ENCODE measurements at regions not wholly inside any gene's neighbourhood (a gene's known extent, or its start where the extent isn't known, plus 50 kb on each side); places are given as distances from the start of the nearest gene placed in this dataset.
"Not testable (repeated sequence)": the region's sequence is repeated elsewhere in the genome, so short reads cannot be mapped to it uniquely, and the experiment has no call there.

- H3K27ac Mint-ChIP-seq; intact Hi-C loops (cut with DNase I, micrococcal nuclease); CTCF ChIA-PET; H3K4me1 Mint-ChIP-seq; H3K27me3 Mint-ChIP-seq; DNase-seq; ATAC-seq; POLR2A ChIA-PET; H3K4me3 Mint-ChIP-seq: not testable (repeated sequence)
- peaks cover 77% of the 10 kb centered on the region for H3K36me3 Mint-ChIP-seq (ENCODE audit: low read depth)
- peaks cover 94% of the 10 kb centered on the region for H3K9me3 Mint-ChIP-seq (ENCODE audit: low read depth)
Measured at GRCh38 chr2:89801207-89801606, 1109.7 kb downstream of the RPIA start.

GRCh38 chr2:89806363-89806762 lies 1114.9 kb downstream of the RPIA start:
- POLR2A ChIA-PET; DNase-seq; H3K4me3 Mint-ChIP-seq; H3K4me1 Mint-ChIP-seq; H3K27ac Mint-ChIP-seq; CTCF ChIA-PET; ATAC-seq; intact Hi-C loops (cut with DNase I, micrococcal nuclease); H3K27me3 Mint-ChIP-seq: not testable (repeated sequence)
- peaks cover 84% of the 10 kb centered on the region for H3K9me3 Mint-ChIP-seq (ENCODE audit: low read depth)
- peaks cover 50% of the 10 kb centered on the region for H3K36me3 Mint-ChIP-seq (ENCODE audit: low read depth)

- H3K36me3 Mint-ChIP-seq (ENCODE audit: low read depth) = peaks cover 59% of the 10 kb centered on the region
- DNase-seq = no peak
- intact Hi-C loops (cut with DNase I, micrococcal nuclease) = no loop called here
- CTCF ChIA-PET = no interaction called here
- no peak overlapping the region for H3K4me3 Mint-ChIP-seq
- H3K27ac Mint-ChIP-seq = no peak overlapping the region
- POLR2A ChIA-PET = no interaction called here
- no peaks in the 10 kb centered on the region for H3K4me1 Mint-ChIP-seq
- peaks cover 88% of the 10 kb centered on the region for H3K9me3 Mint-ChIP-seq (ENCODE audit: low read depth)
- no peaks in the 10 kb centered on the region for H3K27me3 Mint-ChIP-seq
- ATAC-seq = no peak
Measured at GRCh38 chr2:89811295-89811694, 1119.8 kb downstream of the RPIA start.

DNA sequence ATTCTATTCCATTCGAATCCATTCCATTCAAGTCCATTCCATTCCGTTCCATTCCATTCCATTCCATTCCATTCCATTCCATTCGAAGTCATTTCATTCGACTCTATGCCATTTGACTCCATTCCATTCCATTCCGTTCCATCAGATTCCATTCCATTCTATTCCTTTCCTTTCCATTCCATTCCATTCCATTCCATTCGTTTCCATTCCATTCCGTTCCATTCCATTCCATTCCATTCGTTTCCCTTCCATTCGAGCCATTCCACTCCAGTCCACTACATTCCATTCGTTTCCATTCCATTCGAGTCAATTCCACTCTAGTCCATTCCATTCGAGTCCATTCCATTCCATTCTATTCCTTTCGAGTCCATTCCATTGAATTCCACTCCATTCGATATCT lies 1120.4 kb downstream of the RPIA start:
- H3K4me3 Mint-ChIP-seq; ATAC-seq; CTCF ChIA-PET; H3K27me3 Mint-ChIP-seq; intact Hi-C loops (cut with DNase I, micrococcal nuclease); DNase-seq; H3K4me1 Mint-ChIP-seq; H3K27ac Mint-ChIP-seq; POLR2A ChIA-PET: not testable (repeated sequence)
- Mint-ChIP-seq H3K9me3 (ENCODE audit: low read depth) (peaks cover 89% of the 10 kb centered on the region), H3K36me3 (ENCODE audit: low read depth) (peaks cover 64% of the 10 kb centered on the region)

DNA sequence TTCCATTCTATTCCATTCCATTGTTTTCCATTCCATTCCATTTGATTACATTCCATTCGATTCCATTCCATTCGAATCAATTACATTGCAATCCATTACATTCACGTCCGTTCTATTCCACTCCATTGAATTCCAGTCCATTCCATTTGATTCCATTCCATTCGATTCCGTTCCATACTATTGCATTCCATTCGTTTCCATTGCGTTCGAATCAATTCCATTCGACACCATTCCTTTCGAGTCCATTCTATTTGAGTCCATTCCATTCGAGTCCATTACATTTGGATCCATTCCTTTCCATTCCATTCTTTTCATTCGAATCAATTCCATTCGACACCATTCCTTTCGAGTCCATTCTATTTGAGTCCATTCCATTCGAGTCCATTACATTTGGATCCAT lies 1122.9 kb downstream of the RPIA start:
- CTCF ChIA-PET, H3K4me3 Mint-ChIP-seq, POLR2A ChIA-PET, H3K4me1 Mint-ChIP-seq, H3K27ac Mint-ChIP-seq, DNase-seq, H3K27me3 Mint-ChIP-seq, ATAC-seq: not testable (repeated sequence)
- H3K9me3 Mint-ChIP-seq (ENCODE audit: low read depth) = peaks cover 97% of the 10 kb centered on the region
- peaks cover 76% of the 10 kb centered on the region for H3K36me3 Mint-ChIP-seq (ENCODE audit: low read depth)
- intact Hi-C loops (cut with DNase I, micrococcal nuclease) = loop anchor here in 1 of 2 experiments (2.0 kb wide), 1 partner anchor 18 kb away; no protein-coding TSS in a partner anchor

DNA sequence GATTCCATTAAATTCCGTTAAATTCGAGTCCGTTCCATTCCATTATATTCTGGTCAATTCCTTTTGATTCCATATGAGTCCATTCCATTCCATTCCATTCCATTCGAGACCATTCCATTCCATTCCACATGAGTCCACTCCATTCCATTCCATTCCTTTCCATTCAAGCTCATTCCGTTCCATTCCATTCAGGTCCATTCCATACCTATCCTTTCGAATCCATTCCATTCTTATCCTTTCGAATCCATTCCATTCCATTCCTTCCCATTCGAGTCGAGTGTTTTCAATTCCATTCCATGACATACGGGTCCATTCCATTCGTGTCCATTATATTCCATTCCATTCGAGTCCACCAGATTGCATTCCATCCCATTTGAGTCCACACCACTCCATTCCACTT lies 1127.4 kb downstream of the RPIA start:
- Mint-ChIP-seq H3K9me3 (ENCODE audit: low read depth) (peaks cover 99% of the 10 kb centered on the region), H3K36me3 (ENCODE audit: low read depth) (peaks cover 71% of the 10 kb centered on the region), H3K4me3 (no peak overlapping the region), H3K4me1 (no peaks in the 10 kb centered on the region), H3K27ac (no peak overlapping the region), H3K27me3 (no peaks in the 10 kb centered on the region)
- CTCF ChIA-PET = no interaction called here
- DNase-seq (no peak), ATAC-seq (no peak)
- intact Hi-C loops (cut with DNase I, micrococcal nuclease) = loop anchor here in 1 of 2 experiments (5.0 kb wide), 1 partner anchor 37 kb away; no protein-coding TSS in a partner anchor
- POLR2A ChIA-PET = no interaction called here

- Mint-ChIP-seq H3K4me1 (no peaks in the 10 kb centered on the region), H3K36me3 (ENCODE audit: low read depth) (peaks cover 62% of the 10 kb centered on the region), H3K27ac (no peak overlapping the region), H3K4me3 (no peak overlapping the region), H3K9me3 (ENCODE audit: low read depth) (peaks cover 92% of the 10 kb centered on the region), H3K27me3 (no peaks in the 10 kb centered on the region)
- intact Hi-C loops (cut with DNase I, micrococcal nuclease) = loop anchor here in 1 of 2 experiments (5.0 kb wide), 1 partner anchor 38 kb away; no protein-coding TSS in a partner anchor
- DNase-seq (no peak), ATAC-seq (no peak)
- CTCF ChIA-PET = no interaction called here
- POLR2A ChIA-PET = no interaction called here
Measured at GRCh38 chr2:89819809-89820208, 1128.3 kb downstream of the RPIA start.

DNA sequence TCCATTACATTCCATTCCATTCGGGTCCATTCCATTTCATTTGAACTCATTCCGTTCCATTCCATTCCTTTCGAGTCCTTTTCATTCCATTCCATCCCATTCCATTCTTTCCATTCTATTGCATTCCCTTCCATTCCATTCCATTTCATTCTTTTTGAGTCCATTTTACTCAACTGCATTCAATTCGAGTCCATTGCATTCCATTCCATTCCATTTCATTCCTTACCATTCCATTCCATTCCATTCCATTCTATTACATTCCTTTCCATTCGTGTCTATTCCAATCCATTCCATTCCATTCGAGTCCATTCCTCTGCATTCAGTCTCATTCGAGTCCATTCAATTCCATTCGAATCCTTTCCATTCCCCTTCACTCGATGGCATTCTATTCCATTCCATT lies 1128.8 kb downstream of the RPIA start:
- ChIA-PET CTCF (no interaction called here), POLR2A (no interaction called here)
- DNase-seq (no peak), ATAC-seq (no peak)
- Mint-ChIP-seq H3K27me3 (no peaks in the 10 kb centered on the region), H3K4me1 (no peaks in the 10 kb centered on the region), H3K27ac (no peak overlapping the region), H3K36me3 (ENCODE audit: low read depth) (peaks cover 57% of the 10 kb centered on the region), H3K9me3 (ENCODE audit: low read depth) (peaks cover 88% of the 10 kb centered on the region), H3K4me3 (no peak overlapping the region)
- intact Hi-C loops (cut with DNase I, micrococcal nuclease) = no loop called here

GRCh38 chr2:89821455-89821945 lies 1130.0 kb downstream of the RPIA start:
- ATAC-seq (no peak), DNase-seq (no peak)
- H3K4me3 Mint-ChIP-seq = no peak overlapping the region
- H3K4me1 Mint-ChIP-seq = no peaks in the 10 kb centered on the region
- ChIA-PET POLR2A (no interaction called here), CTCF (no interaction called here)
- H3K27ac Mint-ChIP-seq = no peak overlapping the region
- H3K36me3 Mint-ChIP-seq (ENCODE audit: low read depth) = peaks cover 49% of the 10 kb centered on the region
- intact Hi-C loops (cut with DNase I, micrococcal nuclease) = no loop called here
- no peaks in the 10 kb centered on the region for H3K27me3 Mint-ChIP-seq
- peaks cover 76% of the 10 kb centered on the region for H3K9me3 Mint-ChIP-seq (ENCODE audit: low read depth)

DNA sequence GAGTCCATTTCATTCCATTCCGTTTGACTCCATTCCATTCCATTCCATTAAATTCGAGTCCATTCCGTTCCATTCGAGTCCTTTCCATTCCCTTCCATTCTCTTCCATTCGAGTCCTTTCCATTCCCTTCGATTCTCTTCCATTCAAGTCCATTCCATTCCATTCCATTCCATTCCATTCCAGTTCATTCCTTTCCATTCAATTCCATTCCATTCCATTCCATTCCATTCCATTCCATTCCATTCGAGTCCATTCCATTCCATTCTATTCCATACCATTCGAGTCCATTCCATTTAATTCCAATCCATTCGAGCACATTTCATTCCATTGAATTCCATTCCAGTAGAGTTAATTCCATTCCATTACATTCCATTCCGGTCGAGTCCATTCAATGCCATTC lies 1130.9 kb downstream of the RPIA start:
- H3K27ac Mint-ChIP-seq; DNase-seq; CTCF ChIA-PET; ATAC-seq; H3K4me1 Mint-ChIP-seq; H3K4me3 Mint-ChIP-seq; POLR2A ChIA-PET; H3K27me3 Mint-ChIP-seq; intact Hi-C loops (cut with DNase I, micrococcal nuclease): not testable (repeated sequence)
- Mint-ChIP-seq H3K36me3 (ENCODE audit: low read depth) (peaks cover 47% of the 10 kb centered on the region), H3K9me3 (ENCODE audit: low read depth) (peaks cover 67% of the 10 kb centered on the region)

GRCh38 chr2:89823556-89823955 lies 1132.1 kb downstream of the RPIA start:
- no peak overlapping the region for H3K4me3 Mint-ChIP-seq
- H3K36me3 Mint-ChIP-seq (ENCODE audit: low read depth) = peaks cover 35% of the 10 kb centered on the region
- ATAC-seq = no peak
- peaks cover 55% of the 10 kb centered on the region for H3K9me3 Mint-ChIP-seq (ENCODE audit: low read depth)
- H3K27ac Mint-ChIP-seq = no peak overlapping the region
- no peak for DNase-seq
- no peaks in the 10 kb centered on the region for H3K4me1 Mint-ChIP-seq
- intact Hi-C loops (cut with DNase I, micrococcal nuclease) = no loop called here
- no peaks in the 10 kb centered on the region for H3K27me3 Mint-ChIP-seq
- POLR2A ChIA-PET = no interaction called here
- CTCF ChIA-PET = no interaction called here

GRCh38 chr2:89825034-89825433 lies 1133.6 kb downstream of the RPIA start:
- H3K4me3 Mint-ChIP-seq = no peak overlapping the region
- CTCF ChIA-PET = no interaction called here
- H3K27me3 Mint-ChIP-seq = no peaks in the 10 kb centered on the region
- intact Hi-C loops (cut with DNase I, micrococcal nuclease) = no loop called here
- no peak for ATAC-seq
- DNase-seq = no peak
- peaks cover 52% of the 10 kb centered on the region for H3K9me3 Mint-ChIP-seq (ENCODE audit: low read depth)
- peaks cover 27% of the 10 kb centered on the region for H3K36me3 Mint-ChIP-seq (ENCODE audit: low read depth)
- H3K27ac Mint-ChIP-seq = no peak overlapping the region
- POLR2A ChIA-PET = no interaction called here
- H3K4me1 Mint-ChIP-seq = no peaks in the 10 kb centered on the region

DNA sequence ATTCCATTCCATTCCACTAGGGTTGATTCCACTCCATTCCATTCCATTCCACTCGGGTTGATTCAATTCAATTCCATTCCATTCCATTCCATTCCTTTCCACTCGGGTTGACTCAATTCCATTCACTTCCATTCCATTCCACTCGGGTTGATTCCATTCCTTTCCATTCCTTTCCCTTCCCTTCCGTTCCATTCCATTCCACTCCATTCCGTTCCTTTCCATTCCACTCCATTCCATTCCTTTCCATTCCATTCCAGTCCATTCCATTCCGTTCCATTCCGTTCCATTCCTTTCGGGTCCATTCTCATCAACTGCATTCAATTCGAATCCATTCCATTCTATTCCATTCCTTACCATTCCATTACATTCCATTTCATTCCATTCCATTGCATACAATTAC lies 1135.3 kb downstream of the RPIA start:
- Mint-ChIP-seq H3K36me3 (ENCODE audit: low read depth) (peaks cover 24% of the 10 kb centered on the region), H3K9me3 (ENCODE audit: low read depth) (peaks cover 52% of the 10 kb centered on the region)
- H3K4me3 Mint-ChIP-seq; intact Hi-C loops (cut with DNase I, micrococcal nuclease); H3K27ac Mint-ChIP-seq; H3K27me3 Mint-ChIP-seq; ATAC-seq; CTCF ChIA-PET; H3K4me1 Mint-ChIP-seq; POLR2A ChIA-PET; DNase-seq: not testable (repeated sequence)

Data from activated CD4-positive, alpha-beta T cell treated with anti-CD3 and anti-CD28 coated beads for 36 hours (primary cell).